Glomerular endothelial cell (primary cell): ENCODE measurements at regions not wholly inside any gene's neighbourhood (a gene's known extent, or its start where the extent isn't known, plus 50 kb on each side); places are given as distances from the start of the nearest gene placed in this dataset.
"Not testable (repeated sequence)": the region's sequence is repeated elsewhere in the genome, so short reads cannot be mapped to it uniquely, and the experiment has no call there.

Source experiments
- DNase-seq: peaks from one replicate; pipeline ENCODE4 v3.0.0-alpha.2; 2011; ENCODE audit warnings: low read depth, low spot score; ENCODE audit errors: extremely low read depth

DNA sequence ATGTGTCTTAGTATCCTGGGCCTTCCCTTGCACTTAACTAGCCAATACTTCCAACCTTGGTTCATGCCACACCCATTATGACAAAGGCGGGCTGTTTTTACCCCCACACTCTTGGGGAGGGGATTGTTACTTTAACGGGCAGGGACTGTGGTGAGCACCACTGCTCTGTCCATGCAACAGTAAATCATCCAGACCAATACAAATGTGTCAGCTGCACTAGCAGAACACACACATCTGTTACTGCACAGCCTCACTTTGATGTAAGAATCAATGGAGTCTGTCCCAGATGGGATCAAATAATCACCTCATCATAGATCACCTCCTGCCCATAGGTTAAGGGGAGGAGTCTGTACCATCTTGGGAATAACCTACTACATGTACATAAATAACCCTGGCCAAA lies 58.1 kb downstream of the NPAP1 start:
- no peak for DNase-seq

DNA sequence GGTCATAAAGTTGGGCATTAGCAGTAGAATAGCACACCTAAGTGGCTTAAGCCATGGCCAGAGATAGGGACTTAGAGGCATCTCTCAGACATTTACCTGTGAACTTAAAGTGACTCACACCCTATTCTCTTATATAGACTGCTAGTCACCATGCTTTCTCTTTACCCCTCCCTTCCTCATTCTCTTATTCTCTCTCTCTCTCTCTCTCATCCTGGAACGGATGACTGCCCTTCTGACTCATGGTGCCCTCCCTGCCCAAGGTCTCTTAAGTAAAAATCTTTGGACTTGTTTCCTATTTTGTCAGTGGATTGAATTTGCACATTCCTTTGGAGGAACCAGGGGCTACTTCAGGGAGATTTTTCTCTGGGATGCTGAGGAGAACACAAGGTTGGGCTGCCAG lies 58.8 kb downstream of the NPAP1 start:
- DNase-seq = no peak

DNA sequence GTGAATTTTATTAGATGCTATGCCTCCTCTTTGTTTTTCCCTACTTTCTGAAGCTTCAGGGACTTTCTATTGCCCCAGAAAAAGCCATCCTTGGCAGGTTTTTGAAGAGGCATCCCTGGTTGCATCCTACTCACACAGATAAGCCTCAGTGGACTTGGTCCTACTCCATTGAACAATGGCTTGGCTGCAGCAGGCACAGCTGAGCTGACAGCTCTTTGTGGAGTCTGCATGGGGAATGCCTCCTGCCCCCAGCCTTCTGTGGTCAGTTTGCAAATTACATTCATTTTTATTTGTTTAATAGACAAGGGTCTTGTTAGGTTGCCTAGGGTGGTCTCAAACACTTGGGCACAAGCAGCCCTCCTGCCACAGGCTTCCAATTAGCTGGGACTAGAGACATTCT lies 69.7 kb downstream of the NPAP1 start:
- DNase-seq = no peak

DNA sequence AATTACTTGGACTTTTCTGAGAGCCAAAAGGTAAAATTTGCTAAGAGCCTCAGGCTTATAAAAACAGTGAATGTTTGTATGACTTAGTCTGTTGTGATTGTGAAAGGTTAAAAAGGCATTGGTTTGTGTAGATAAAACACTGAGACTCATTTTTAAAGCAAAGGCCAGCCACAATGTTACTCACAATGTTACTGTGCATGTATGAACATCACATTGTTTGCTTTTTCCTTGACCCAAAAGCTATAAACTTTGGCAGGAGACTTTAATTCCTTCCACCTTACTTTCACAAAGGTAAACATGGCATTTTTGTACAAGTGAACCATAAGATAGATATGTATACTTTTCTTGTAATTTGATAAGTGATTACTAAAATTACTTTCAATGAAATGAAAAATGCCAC lies 70.5 kb downstream of the NPAP1 start:
- no peak for DNase-seq

DNA sequence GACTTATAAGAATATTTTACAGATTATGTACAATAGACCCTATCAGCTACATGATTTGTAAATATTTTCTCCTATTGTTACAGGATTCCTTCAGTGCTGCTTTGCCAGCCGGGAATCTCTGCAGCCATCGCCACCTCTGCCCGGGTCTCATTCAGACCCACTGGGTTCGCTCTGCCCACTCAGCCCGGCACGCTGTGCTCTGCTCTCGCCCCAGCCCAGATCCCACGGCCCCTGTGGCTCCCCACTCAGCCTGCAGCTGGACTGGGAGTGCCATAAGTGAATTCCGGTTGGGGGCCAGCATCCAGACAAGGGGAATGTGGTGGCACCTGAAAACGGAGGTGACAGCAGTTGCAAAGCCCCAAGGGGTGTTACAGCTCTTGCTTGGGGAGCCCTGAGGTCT lies 71.8 kb downstream of the NPAP1 start:
- DNase-seq = no peak

GRCh38 chr15:24748812-24749439 lies 73.4 kb downstream of the NPAP1 start:
- no peak for DNase-seq

- DNase-seq = no peak
These were observed 76.8 kb downstream of the NPAP1 start for GRCh38 chr15:24752354-24752753.

GRCh38 chr15:24756101-24756500 lies 80.5 kb downstream of the NPAP1 start:
- DNase-seq = no peak

- DNase-seq = no peak
These were observed 84.5 kb downstream of the NPAP1 start for GRCh38 chr15:24760066-24760465.

DNA sequence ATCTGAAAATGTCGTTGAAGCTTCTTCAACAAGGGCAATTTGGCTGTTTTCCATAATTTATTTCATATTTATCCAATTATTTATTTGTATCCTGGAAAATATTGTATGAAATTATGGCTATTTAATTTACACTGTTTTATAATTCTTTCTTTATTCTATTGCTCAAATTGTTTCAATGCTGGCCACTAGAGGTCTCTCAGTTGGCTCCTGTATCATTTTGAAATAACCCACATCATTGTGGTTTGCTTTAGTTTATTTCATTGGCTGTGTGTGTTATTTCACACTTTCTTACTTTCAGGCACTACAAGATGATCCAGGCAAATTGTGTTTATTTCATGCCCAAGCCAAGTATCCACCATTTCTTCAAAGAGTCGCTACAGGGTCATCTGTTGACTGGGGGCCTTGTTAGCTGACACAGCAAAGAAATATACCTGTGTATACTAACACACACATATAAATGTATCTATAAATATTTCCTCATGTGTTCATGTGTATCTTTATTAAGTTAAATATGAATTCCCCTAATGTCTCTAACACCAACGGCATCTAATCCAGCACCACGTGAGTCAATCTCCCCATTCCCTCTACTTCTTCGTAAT lies 86.2 kb downstream of the NPAP1 start:
- DNase-seq = no peak

GRCh38 chr15:24763891-24764290 lies 88.3 kb downstream of the NPAP1 start:
- DNase-seq = no peak

- no peak for DNase-seq
These were observed 89.0 kb downstream of the NPAP1 start for GRCh38 chr15:24764375-24765171.

- no peak for DNase-seq
These were observed 91.0 kb downstream of the NPAP1 start for GRCh38 chr15:24766511-24767133.

DNA sequence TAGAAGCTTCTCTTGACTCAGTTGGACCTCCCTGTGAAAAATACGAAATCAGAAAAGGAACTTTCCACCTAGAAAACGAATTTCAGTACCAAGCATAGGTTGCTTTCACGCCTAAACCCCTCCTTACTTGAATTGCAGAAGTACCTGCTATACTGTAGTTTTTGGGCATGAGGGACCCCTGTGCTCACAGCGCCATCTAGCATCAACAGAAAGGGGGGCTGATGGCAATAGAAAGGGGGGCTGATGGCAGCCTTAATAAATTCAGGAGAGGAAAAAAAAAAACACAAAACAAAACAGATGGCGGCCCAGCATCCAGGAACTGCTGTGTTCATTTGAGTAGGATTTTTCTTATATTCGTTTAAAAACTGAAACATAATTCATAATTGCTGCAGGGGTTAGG lies 96.7 kb downstream of the NPAP1 start:
- no peak for DNase-seq

DNA sequence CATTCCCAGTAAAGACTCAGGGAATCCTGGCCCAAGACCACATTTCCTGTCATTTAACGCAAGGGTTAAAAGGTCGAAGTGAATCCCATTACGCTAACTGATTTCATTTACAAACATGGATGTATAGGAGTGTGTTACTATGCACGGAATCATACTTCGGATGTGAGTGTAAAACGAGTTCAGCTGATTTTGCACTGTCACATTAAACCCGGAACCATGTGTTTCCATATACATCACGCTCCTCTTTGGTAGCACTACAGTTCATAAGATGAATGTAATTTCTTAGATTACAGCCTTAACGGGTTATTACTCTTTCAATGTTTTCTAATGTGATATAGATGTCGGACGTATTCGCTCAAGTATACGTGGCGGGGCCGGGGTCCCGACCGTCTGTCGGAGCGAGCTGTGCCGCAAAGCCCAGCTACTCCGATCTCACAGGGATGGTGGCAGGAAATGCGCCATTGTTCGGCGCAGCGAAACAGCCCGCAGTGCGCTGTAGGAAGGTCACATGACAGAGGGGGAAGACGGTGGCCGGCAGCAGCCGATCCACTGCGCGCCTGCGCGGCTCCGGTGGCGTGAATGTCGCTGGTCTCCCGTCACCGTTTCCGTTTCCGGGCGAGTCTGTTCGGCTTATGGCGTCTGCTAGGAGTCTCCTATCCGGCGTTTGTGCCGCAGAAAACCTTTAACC lies 97.3 kb downstream of the NPAP1 start:
- peak; percentile 25 for DNase-seq

GRCh38 chr15:24777307-24777706 lies 101.7 kb downstream of the NPAP1 start:
- no peak for DNase-seq

GRCh38 chr15:24784506-24784905 lies 108.9 kb downstream of the NPAP1 start:
- no peak for DNase-seq

- no peak for DNase-seq
These were observed 110.8 kb downstream of the NPAP1 start for GRCh38 chr15:24786347-24786746.

DNA sequence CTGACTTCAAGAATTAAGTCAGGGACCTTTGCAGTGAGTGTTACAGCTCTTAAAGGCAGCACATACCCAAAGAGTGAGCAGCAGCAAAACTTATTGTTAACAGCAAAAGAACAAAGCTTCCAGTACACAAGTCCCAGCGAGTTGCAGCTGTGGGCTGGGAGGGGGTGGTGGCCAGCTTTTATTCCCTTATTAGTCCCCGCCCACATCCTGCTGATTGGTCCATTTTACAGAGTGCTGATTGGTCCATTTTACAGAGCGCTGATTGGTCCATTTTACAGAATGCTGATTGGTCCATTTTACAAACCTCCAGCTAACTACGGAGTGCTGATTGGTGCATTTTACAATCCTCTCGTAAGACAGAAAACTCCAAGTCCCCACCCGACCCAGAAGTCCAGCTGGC lies 127.0 kb downstream of the NPAP1 start:
- not testable (repeated sequence) for DNase-seq

DNA sequence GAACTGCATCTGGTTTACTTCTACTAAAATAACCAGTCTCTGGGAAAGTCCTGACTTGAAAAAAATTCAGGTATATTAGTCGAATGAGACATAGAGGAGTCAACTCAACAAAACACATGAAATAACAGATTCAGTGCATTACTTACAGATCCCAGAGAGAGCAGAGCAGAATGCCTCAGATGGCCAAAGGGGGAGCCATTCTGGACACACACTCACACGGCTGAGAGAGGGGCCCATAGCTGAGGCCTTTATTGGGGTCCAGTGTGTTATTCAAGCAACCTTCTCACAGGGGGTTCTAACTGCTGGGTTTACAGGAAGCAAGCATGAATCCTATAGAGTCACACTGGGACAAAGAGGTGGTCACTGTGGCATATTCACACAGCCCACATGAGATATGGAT lies 135.1 kb upstream of the SNRPN start:
- no peak for DNase-seq

GRCh38 chr15:24823473-24823872 lies 131.3 kb upstream of the SNRPN start:
- no peak for DNase-seq
